ENCODE measurements at regions not wholly inside any gene's neighbourhood (a gene's known extent, or its start where the extent isn't known, plus 50 kb on each side); places are given as distances from the start of the nearest gene placed in this dataset.
"Not testable (repeated sequence)": the region's sequence is repeated elsewhere in the genome, so short reads cannot be mapped to it uniquely, and the experiment has no call there.

- no peak for DNase-seq
Observed at GRCh38 chr5:168092209-168093185, 198.9 kb upstream of the WWC1 start.

DNA sequence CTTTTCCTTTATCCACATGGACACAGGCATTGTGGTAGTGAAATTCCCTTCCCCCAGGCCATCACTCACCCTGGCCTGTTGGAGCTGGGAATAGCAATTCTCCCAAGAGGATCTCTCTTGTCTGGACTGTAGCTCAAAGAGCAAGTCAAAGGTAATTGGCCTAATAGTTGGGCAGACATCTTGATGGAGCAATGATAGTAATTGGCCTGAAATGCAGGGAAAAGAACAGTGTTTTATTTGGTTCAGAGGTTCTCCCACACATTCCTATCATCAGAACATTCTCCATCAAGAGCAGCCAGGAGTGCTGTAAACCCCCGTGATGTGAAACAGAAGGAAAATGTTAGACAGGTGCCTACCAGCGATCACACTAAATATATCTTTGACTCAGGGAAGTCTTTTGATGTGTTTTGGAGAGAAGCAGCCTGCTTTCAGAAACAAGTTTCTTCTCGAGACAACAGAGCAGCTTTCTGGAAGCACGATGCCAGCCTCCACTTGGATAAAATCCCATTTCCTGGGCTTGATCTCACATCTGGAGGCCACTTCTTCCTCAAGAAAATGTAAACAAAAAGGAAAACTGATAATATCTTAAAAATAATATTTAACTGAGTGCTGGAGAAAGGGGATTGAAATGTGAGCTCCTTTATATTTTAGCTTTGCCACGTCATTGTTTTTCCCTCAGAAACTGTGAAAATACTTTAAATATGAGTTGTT is 198.1 kb upstream of the WWC1 start:
- no peak for DNase-seq

- no peak for DNase-seq
Observed at GRCh38 chr5:168096525-168096924, 194.9 kb upstream of the WWC1 start.

- no peak for DNase-seq
Observed at GRCh38 chr5:168097876-168098653, 193.4 kb upstream of the WWC1 start.

GRCh38 chr5:168101352-168101751 is 190.1 kb upstream of the WWC1 start:
- no peak for DNase-seq

DNA sequence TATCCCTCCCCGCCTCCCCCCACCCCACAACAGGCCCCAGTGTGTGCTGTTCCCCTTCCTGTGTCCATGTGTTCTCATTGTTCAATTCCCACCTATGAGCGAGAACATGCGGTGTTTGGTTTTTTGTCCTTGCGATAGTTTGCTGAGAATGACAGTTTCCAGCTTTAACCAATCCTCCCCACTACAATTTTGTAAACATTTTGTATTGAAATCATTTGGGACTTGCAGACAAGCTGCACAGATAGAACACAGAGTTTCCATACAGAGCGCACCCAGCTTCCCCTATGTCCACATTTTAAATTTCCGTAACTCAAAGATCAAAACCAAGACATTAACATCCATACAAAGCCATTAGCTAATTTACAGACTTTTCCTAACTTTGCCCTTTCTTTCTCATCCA is 188.4 kb upstream of the WWC1 start:
- DNase-seq, result not testable (repeated sequence)

DNA sequence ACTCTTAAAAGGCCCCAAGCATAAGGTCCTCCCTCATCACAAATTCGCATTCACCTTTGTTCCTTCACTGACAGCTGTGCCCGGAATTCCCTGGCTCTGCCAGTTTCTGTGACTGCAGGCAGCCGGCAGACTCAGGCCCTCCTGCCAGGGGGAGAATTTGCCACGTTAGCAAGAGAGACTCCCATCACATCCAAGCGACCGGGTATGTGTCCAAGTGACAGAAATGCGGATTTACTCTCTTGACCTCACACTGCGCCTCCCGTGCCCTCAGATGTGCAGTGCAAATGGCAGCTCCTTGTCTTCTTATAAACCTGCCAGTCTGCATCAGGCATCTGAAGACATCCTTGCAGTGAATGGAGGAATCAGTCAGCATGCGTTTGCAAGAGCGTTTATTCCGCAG is 187.1 kb upstream of the WWC1 start:
- DNase-seq, result no peak

GRCh38 chr5:168104811-168105481 is 186.5 kb upstream of the WWC1 start:
- DNase-seq, result peak; percentile 64

GRCh38 chr5:168106008-168106761 is 185.3 kb upstream of the WWC1 start:
- DNase-seq, result peak; percentile 64

- DNase-seq, result no peak
Observed at GRCh38 chr5:168109441-168109840, 182.0 kb upstream of the WWC1 start.

GRCh38 chr5:168110384-168110783 is 181.1 kb upstream of the WWC1 start:
- DNase-seq, result no peak

GRCh38 chr5:168110870-168111832 is 180.3 kb upstream of the WWC1 start:
- no peak for DNase-seq

GRCh38 chr5:168114444-168115017 is 176.9 kb upstream of the WWC1 start:
- DNase-seq, result peak; percentile 62

DNA sequence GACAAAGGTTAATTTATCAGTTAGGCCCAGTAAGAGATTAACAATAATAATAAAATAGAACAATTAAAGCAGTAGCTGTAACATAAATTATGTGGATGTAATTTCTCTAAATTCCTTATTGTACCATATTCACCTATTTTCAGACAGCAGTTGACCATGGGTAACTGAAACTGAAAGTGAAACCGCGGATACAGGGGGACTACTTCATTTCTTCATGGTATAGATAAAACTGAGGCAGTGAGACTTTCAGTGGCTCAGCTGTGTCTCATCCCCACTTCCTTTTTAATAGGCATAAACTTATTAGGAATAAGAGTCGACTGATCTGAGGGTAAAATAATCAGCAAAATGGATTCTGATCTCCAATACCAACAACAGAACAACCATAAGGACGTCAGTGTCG is 174.0 kb upstream of the WWC1 start:
- DNase-seq, result no peak

DNA sequence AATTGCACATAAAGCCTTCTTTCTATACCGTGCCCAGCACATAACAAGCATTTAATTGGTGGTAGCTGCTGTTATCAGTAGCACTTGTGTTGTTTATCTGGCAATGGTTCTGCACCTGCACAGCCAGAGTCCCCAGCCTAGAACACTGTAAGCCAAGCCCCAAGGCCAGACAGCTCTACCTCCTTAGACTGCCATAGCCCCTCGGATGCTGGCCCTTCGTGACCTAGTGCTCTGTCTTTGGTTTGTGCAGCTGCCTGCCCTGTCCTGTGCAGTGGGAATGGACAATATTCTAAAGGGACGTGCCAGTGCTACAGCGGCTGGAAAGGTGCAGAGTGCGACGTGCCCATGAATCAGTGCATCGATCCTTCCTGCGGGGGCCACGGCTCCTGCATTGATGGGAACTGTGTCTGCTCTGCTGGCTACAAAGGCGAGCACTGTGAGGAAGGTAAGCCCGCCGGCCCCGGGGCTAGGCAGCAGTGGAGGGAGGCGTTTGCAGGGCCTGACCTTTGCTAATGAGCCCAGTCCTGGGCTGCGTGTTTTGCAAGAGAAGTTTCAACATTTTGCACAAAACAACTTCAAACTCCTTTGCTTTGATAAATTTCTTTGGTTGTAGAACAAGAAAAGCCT is 173.3 kb upstream of the WWC1 start:
- no peak for DNase-seq

- DNase-seq, result no peak
Observed at GRCh38 chr5:168120401-168121137, 170.9 kb upstream of the WWC1 start.

- peak; percentile 44 for DNase-seq
Observed at GRCh38 chr5:168121138-168121494, 170.3 kb upstream of the WWC1 start.

DNA sequence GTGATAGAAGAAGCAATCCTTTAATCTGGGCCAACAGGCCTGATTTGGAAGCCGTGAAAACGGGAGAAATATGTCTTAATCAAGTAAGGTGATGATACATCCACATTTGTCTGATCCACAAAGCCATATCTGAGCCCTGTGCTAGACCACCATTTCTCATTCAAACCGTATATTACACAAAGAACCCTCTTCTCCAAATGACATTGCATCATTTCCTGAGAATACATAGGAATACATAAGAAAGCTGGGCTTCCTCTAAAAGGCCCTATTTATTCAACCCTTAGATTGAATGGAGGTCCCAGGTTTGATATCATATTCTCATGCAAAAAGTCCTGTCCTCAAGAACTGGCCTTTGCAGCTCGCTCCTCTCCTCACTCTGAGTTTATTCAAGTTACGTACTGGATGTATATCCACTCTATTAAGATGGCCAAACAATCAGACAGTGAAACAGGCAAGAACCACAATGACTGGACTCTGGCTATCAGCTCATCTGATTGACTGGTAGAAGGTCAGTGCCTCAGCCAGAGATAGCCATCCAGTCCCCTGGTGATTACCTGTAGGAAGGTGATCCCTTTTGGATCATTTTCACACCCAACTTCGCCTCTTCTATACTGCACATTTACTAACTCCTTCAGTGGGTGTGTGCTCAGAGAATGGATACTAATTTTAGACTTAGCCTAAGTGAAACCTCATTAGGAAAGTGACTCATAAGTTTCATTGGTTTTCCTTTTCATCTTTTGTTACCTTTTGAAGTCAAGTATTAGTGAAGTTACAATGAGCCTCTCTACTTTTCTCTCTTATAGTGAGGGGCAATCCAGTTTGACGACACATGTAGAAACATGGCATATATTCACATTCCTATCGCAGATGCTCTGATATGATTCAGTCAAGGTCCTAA is 167.6 kb upstream of the WWC1 start:
- no peak for DNase-seq
